HK-2 (cell line): ENCODE measurements at regions not wholly inside any gene's neighbourhood (a gene's known extent, or its start where the extent isn't known, plus 50 kb on each side); places are given as distances from the start of the nearest gene placed in this dataset.

Source experiments
- DNase-seq: peaks from one replicate; pipeline ENCODE4 v3.0.0-alpha.2; 2018; ENCODE audit not compliant: unreplicated experiment

DNA sequence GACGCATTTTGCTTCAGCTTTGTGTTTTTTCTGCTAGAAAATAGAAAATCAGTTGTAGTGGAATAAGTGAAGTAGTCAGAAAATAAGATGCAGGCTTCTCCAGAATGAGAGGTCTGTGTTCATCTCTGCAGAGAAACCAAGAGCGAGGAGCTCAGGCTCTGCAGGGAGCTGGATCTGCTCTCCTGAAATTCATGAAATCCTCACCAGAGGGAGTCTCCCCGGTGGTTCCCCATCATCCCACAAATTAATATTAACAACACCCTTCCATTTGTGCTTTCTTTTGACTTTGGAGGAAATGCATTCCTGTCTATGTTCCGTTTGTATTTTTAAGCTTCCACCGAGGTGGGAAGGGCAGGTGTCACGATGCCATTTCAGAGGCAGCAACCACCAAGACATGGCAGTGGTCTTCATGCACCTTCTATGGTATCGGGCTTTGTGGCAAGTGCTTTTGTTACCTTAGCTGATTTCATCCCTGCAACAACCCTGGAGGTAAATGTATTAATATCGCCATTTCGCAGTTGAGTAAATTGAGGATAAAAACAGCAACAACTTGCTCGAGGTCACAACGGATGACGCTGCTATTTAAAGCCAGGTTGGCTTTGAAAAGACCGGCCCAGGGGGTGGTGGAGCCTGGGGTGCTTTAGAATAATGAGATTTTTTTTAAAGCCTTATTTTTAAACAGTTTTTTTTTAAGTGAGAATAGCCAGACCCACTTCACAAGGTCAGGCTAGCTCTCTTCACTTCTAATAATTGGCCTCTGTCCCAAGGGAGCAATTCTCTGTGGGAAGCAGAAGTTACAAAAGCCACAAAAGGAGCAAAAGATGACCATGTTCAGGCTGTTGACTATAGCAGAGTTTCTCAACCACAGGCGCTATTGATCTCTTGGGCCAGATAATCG, 367.6 kb upstream of the ERCC4 start:
- DNase-seq, result no peak

DNA sequence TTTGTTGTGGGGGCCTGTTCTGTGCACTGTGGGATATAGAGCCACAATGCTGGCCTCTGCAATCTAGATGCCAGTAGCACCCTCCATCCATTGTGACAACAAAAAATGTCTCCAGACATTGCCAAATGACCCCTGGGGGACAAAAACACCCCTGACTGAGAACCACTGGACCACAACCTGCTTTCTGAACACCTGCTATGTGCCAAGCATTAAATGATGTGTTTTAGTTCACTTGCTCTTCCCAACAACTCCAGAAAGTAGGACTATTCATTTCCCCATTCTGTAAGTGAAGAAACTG, 367.0 kb upstream of the ERCC4 start:
- no peak for DNase-seq

DNA sequence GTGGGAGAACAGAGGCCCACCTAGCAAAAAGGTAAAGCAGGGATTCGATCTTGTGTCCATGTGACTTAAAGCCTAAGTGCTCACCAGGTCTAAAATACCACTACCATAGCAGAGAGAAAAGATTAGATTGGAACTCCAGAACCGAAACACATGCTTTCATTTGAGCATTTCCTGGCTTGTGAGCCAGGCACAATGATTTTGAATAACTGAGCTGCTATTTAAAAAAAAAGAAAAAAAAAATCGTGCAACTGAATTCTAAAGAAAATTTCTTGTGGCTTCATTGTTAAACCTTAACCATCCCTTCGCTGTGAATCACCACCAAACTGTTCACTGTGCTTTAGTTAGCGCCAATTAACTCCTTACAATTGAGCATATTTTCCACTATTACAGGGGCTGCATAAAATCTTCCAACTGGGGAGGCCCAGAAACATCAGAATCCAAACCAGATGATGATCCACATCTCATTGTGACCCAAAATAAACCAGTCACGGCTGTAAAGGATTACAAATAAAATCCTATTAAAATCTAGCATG, 366.4 kb upstream of the ERCC4 start:
- DNase-seq, result no peak

DNA sequence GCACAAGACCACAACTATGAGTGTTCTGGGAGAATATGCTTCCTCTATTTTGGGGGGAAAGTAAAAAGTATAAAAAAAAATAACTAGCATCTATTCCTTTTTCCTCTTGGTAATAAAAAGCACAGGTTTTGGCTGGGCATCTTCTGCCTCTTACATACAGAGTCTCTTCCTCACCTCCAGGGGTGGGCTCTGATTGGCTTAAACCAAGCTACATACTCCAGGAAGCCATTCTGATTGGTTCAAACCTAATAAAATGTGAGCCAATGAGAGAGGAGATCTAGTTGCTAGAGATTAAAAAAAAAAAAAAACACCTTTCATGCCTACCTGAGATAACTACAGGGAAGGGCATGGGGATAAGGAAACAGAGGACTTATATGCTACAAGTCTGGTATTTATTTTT, 365.9 kb upstream of the ERCC4 start:
- DNase-seq, result no peak

DNA sequence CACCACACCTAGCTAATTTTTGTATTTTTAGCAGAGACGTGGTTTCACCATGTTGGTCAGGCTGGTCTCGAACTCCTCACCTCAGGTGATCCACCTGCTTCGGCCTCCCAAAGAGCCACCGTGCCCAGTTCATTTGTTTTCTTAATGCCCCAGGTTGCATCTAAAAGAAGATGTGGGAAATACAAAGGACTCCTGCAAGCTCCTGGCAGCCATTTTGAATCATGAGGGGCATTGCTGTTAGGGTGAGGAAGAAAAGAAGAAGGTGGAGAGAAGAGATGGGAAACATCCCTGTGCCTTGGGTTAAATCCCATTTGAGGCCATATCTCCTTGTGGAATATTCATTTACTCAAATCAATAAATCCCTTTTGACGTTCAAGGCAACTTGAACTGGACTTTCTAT, 365.3 kb upstream of the ERCC4 start:
- no peak for DNase-seq

DNA sequence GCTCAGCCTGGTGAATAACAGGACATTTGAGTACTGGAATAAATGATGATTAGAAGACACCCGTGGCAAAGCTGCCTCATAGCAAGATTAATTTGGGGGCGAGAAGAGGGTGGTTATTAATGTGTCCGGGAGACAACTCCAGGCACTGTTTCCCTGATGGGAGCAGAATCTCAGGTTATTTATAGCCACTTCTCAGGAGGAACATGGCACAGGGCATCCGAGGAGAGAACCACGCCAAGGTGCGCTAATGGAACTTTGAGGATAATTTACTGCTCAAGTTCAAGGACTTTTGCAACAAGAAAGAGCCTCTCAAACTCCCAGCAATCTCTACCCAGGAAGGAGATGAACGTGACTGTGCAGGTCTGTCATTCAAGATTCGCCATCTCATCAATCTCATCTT, 362.5 kb upstream of the ERCC4 start:
- DNase-seq, result no peak

DNA sequence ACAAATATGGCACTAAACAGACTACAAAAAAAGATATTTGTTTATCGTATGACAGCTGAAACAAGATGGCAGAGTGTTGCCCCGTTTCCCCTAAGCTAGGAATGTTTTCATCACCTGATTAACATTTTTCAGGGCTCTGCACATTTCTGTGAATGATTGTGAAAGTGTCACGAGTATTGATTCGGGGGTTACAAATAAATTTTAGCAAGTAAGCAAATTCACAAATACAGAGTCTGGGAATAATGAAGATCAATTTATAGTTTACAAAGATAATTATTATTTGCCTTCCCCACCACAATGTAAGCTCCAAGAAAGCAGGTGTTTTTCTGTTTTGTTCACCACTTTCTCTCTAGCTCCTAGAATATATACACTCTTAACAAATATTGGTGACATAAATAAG, 361.2 kb upstream of the ERCC4 start:
- no peak for DNase-seq

DNA sequence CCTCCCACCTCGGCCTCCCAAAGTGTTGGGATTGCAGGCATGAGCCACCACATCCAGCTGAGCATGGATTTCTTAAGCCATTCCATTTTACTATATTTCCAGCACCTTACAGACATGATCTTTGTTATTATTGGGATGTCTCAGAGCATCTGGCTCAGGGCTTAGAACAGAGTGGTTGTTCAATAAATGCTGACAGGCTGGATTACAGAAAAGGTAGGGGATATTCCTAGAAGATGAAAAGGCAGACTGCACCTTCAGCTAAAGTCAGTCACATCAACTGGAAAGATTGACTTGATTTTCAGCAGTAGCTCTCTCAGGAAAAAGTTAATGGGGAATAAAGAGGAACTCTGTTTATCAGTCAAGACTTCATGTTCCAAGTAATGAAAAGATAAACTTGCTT, 360.3 kb upstream of the ERCC4 start:
- no peak for DNase-seq

DNA sequence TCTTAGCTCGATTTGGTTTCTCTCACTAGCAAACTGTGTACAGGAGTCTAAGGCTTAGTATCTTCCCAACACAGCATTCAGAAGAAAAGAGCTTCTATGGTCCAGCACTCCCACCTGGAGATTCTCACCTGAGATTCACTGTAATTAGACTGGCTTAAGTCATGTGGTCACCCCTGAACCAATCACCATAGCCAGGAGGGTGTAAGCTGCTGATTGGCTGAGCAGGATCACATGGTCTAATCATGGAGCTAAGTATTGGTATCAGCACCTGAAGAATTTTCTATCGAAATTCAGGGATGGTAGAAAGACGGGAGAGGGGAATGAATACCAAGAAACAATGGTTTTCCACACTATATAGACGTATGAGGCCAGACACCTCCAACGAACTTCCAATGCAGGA, 359.8 kb upstream of the ERCC4 start:
- DNase-seq, result no peak

DNA sequence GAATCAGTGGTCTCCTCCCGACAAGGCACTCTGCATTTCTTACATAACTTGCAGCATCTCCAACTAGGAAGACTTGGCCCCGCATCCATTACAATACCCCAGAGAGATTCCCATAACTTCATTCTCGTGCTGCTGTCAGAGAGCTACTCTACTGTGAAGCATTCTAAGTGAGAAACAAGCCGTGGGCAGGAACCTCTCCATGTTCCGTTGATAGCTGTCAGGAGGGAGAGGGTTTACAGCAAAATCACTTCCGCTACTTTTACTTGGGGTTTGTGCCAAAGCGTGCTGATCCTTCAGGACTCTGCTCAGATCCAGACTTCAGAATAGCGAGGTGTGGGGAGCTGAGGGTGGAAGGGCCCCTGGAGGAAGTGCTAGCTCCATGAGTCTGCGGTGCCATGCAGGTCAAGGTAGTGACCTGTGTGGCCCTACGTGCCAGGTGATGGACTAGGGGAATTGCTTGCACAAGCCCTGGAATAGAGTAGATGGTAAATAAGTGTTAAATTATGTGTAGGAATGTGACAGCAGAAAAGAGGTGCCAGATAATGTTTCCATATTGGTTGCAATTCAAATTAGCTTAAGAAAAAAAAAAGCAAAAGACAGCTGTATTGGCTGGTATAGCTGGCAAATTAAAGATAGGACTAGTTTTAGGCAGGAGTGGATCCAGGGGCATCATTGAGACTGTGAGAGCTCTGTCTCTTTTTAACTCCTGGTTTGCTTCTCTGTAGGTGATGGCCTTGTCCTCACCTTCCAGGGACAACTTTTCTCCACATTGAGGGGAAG, 358.5 kb upstream of the ERCC4 start:
- no peak for DNase-seq

DNA sequence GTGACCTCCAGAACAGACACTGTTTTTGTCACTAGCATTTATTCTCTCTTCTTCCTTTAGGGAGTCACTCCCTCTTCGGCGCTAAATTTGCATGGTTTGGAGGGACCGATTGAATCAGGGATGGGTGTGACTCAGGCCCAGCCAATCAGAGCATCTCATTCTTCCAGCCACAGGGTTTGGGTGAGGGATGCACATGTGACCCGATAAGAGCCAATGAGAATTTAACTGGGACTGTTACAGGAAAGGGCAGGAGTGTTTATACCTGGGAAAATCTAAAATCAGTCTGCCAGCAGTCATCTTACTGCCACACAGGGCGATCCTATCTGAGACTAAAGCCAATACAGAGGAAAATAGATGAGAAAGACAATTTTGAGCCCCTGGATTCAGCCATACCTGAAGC, 351.2 kb upstream of the ERCC4 start:
- DNase-seq, result no peak

DNA sequence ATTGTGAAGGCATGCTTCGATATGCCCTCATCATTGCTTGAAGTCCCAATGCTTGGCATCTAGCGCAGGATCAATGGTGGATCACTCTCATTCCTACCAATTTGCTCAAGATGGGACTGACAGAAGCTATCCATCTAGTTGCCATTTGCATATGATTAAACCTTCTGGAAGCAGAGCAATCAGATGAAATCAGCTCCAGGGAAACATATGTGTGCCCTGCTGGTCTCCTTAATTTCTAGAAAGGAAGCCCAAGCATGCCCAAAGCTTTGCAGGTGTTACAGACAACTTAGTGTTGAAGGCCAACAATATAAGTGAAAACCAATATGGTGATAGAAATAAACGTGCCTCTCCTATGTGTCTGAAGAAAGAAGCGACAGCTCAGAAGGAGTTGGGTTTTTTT, 350.0 kb upstream of the ERCC4 start:
- DNase-seq, result no peak

DNA sequence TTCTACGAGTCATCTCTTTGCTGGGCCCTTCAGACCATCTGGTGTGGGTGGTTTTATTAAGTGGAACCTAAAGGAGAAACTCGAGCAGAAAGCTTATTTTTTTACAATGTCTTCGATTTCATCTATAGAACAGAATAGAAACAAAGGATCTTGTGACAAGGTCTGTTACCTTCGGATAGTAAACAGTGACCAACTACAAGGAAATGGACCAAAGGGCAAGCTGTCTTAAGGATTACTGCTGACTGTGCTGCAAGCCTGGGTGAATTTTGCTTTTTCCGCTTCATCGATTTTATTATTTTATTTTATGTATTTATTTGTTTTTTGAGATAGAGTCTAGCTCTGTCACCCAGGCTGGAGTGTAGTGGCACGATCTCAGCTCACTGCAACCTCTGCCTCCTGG, 348.9 kb upstream of the ERCC4 start:
- DNase-seq, result no peak

DNA sequence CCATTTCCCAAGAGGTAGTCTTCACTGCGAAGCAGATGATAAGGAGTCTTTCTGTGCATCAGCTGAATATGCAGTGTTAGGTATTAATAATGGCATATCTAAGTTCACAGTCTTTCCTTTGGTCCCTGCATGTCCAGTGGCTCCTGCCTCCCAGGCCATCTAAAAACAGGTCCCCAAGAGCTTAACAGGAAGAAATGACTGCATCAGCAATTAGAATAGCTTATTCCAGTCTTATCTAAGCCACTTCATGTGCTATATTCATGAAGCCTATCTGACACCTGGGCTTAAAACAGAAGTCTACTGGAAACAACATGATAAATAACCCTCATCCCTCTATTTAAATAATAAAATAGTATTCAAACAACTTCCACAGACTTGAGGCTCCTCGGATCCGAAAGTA, 346.1 kb upstream of the ERCC4 start:
- no peak for DNase-seq

DNA sequence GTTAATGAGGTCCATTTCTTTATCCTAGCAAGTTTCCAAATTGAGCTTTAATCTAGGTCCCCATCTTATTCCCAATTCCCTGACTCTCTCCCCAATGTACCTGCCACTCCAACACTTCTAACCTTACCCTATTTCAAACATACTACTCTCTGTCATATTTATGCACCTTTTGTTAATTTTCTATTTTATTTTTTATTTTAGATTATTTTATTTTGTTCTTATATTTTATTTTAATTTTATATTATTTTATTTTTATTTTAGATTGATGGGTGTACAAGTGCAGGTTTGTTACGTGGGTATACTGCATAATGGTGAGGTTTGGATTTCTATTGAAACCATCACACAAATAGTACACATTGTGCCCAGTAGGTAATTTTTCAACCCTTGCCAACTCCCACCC, 333.9 kb upstream of the ERCC4 start:
- DNase-seq, result no peak

DNA sequence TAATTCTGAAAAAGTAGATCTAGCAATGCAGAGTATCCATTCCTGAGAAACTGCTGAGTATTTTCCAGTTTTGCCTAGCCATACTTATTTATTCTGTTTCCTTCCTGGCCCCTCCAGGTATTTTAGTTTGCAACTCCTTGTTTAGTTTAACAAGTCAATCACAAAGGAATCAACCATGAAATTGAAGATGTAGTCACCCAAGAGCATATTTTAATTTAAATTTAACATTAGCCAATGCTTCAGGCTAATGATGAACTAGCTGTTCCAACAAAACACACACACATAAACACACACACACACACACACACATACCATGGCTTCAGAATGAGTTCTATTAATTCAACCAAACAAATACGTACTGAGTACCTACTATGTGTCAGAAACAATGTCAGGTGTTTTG, 332.8 kb upstream of the ERCC4 start:
- DNase-seq, result no peak

DNA sequence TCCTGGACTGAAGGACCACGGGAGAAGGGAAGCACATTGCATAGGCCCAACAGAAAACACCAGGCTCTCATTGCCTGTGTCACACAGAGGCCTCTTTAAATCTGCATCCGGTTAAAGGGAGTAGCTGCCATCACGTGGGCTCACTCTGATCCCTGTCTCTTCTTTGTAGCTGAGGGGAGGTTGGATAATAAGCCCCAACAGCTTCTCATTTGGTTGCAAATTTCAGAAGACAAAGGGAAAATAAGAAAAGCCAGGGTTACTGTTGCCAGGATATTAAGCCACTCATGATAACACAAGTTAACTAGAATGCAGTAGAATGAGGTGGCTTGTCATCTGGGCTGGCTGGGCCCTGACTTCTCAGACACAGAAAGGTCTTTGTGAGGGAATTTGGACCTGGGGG, 325.1 kb upstream of the ERCC4 start:
- DNase-seq, result no peak

DNA sequence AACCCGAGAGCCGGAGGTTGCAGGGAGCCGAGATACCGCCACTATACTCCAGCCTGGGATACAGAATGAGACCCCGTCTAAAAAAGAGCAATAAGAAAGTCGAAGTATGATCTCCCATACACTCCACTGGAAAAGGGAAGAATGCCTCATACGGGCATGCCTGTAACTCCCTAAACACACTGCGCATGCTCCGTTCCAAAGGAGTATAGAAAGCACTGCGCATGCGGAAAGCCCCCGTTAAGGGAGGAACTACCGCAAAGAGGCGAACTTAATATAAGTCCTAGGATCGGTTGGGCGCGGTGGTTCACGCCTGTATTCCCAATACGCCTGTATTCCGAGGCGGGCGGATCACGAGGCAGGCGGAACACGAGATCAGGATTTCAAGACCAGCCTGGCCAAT, 313.1 kb upstream of the ERCC4 start:
- no peak for DNase-seq

DNA sequence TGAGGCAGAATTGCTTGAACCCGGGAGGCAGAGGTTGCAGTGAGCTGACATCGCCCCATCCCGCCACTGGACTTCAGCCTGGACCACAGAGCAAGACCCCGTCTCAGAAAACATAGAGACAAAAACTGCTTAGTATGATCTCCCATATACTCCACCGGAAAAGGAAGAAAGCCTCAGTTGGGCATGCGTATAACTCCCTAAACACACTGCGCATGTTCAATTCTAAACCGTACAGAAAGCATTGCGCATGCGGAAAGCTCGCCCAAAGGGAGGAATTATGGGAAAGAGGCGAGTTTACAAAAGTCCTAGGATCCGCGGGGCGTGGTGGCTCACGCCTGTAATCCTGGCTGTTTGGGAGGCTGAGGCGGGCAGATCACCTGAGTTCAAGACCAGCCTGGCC, 312.7 kb upstream of the ERCC4 start:
- DNase-seq, result no peak

DNA sequence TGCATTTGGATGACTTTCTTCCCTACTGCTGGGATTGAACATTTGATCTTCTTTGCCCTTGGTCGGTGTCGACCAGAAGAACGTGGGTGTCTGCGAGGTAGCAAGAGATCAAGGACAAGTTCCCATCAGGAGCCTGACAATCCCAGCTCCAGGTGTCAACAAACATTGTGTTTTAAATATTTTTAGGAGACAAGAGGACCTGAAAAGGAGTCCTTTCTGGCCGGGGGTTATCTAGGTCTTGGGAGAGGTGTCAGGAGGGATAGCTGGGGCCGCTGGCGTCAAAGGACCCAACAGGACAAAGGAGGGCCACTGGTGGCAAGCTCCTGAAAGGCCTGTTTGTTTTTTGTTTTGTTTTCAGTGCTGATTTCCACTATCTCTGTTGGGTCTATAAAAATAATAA, 308.4 kb upstream of the ERCC4 start:
- no peak for DNase-seq

DNA sequence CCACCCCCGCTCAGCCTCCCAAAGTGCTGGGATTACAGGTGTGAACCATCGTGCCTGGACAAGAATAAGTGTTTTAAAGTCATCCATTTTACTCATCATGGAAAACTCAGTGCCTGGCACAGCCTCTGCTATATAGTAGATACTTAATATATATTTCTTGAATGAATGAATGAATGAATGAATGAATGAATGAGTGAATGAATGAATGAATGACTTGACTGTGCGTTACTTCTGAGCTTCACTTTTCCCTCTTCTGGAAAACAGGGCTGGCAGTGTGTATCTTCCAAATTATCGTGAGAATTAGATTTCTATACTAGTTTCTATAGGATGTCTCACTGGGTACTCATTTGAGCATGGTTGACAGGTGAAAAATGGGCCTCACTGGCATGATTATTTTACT, 307.3 kb upstream of the ERCC4 start:
- no peak for DNase-seq

DNA sequence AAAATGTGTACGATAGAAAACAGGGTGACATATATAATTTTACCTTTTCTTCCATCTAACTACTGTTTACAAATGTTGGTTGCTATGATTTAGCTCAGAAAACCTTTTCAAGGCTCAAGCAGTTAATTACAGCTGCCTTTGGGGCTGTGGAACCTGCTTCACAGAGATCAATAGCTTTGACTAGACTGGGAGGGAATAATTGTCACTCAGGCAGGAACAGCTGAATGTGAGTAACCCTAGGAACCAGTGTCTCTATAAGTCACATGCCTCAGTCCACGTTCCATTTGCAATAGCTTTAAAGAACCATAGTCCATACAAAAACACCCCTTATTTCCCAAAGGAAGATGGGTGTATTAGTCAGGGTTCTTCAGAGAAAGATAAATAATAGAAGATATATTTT, 306.8 kb upstream of the ERCC4 start:
- DNase-seq, result no peak

DNA sequence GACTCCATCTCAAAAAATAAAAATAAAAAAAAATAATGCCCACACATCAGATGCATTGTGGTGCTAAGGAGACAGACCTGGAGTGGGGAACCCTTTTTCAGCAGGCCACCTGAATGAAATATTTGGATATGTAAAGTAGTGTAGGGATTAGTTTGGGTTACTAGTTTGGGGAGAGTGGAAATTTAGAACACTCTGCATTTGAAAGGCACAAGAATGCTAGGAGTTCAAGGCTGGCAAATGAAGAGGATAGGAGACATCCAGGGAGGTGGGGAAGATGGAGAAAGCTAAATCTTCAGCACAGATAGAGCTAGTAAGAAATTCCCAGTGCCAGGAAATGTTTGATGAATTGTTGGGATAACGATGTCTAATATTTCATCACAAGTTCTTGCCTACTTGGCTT, 298.3 kb upstream of the ERCC4 start:
- no peak for DNase-seq
